Keratinocyte (primary cell): ENCODE measurements at regions not wholly inside any gene's neighbourhood (a gene's known extent, or its start where the extent isn't known, plus 50 kb on each side); places are given as distances from the start of the nearest gene placed in this dataset.

ENCODE experiments used
- DNase-seq: peaks from one replicate; pipeline ENCODE4 v3.0.0-alpha.2; 2011; ENCODE audit warnings: low read depth, missing footprints, low spot score
- FAIRE-seq: peaks from 2 replicates; lab custom pipeline; 2011; peaks lifted over from hg19 to GRCh38; lab: Jason Lieb, UNC
- H2AFZ ChIP-seq: 2 replicates; pipeline ENCODE4 v1.6.0; 2012; ENCODE audit warnings: low read length, control low read depth, inconsistent platforms; ENCODE audit not compliant: control insufficient read depth
- H3K27ac ChIP-seq: 2 replicates; pipeline ENCODE4 v1.5.1; 2011; ENCODE audit warnings: low read length; ENCODE audit not compliant: control insufficient read depth, insufficient read depth
- H3K27me3 ChIP-seq: 3 replicates; pipeline ENCODE4 v1.6.0; 2011; ENCODE audit warnings: low read length; ENCODE audit not compliant: control insufficient read depth, insufficient read depth; ENCODE audit errors: extremely low read depth
- H3K36me3 ChIP-seq, 2 experiments: 2 replicates in 1 of 2; 3 replicates in 1 of 2; pipeline ENCODE4 v1.5.1; 2011; ENCODE audit warnings: low read length in 2 of 2, mild to moderate bottlenecking in 1 of 2; ENCODE audit not compliant: control insufficient read depth in 2 of 2, insufficient read depth in 2 of 2; ENCODE audit errors: extremely low read depth in 1 of 2
- H3K4me1 ChIP-seq: 3 replicates; pipeline ENCODE4 v1.5.1; 2011; ENCODE audit warnings: low read length; ENCODE audit not compliant: control insufficient read depth, insufficient read depth; ENCODE audit errors: extremely low read depth
- H3K4me2 ChIP-seq: 3 replicates; pipeline ENCODE4 v1.6.0; 2011; ENCODE audit warnings: low read depth, low read length; ENCODE audit not compliant: control insufficient read depth, insufficient read depth; ENCODE audit errors: extremely low read depth
- H3K4me3 ChIP-seq, 3 experiments: fragments of 200-600 bp in 1 of 3; sonication (generic) in 1 of 3; 2 replicates in 2 of 3; 3 replicates in 1 of 3; pipeline ENCODE4 v1.5.1; 2011 to 2016; ENCODE audit warnings: low read length in 3 of 3, mild to moderate bottlenecking in 3 of 3, control low read depth in 2 of 3, inconsistent platforms in 1 of 3, low read depth in 1 of 3, mixed read lengths in 1 of 3, mixed run types in 1 of 3, moderate library complexity in 1 of 3; ENCODE audit not compliant: control insufficient read depth in 2 of 3, insufficient read depth in 2 of 3; ENCODE audit errors: extremely low read depth in 1 of 3
- H3K79me2 ChIP-seq: 2 replicates; pipeline ENCODE4 v1.6.0; 2012; ENCODE audit warnings: low read length; ENCODE audit not compliant: control insufficient read depth, insufficient read depth
- H3K9ac ChIP-seq: 3 replicates; pipeline ENCODE4 v1.6.0; 2011; ENCODE audit warnings: low read length; ENCODE audit not compliant: control insufficient read depth, insufficient read depth; ENCODE audit errors: extremely low read depth
- H3K9me1 ChIP-seq: 3 replicates; pipeline ENCODE4 v1.6.0; 2011; ENCODE audit warnings: low read length; ENCODE audit not compliant: control insufficient read depth, insufficient read depth; ENCODE audit errors: extremely low read depth
- H3K9me3 ChIP-seq: 2 replicates; pipeline ENCODE4 v1.5.1; 2012; ENCODE audit warnings: low read depth, low read length; ENCODE audit not compliant: control insufficient read depth
- H4K20me1 ChIP-seq: 3 replicates; pipeline ENCODE4 v1.6.0; 2011; ENCODE audit warnings: low read length; ENCODE audit not compliant: control insufficient read depth, insufficient read depth; ENCODE audit errors: extremely low read depth
- EZH2 ChIP-seq: IDR thresholded peaks from one replicate; pipeline ENCODE4 v1.6.1; 2012; ENCODE audit warnings: inconsistent platforms, mild to moderate bottlenecking, low read length, moderate library complexity
- dilution Hi-C: fragments of 300-500 bp; cut with MboI; formaldehyde crosslinking; loops from one replicate; pipeline ENCODE4 v1.7.0; 2020; ENCODE audit warnings: low sequenced_read_pairs; ENCODE audit not compliant: extremely low pct_ligation_motif_present
- TF ChIP-seq, protein P1 (sequence below), 3 experiments: IDR thresholded peaks in 1 of 3; conservative IDR thresholded peaks in 1 of 3; optimal IDR thresholded peaks in 1 of 3; 2 replicates in 2 of 3; 3 replicates in 1 of 3; pipeline versions ENCODE3 to v1.5.1; 2011; ENCODE audit warnings: low read length in 3 of 3, mild to moderate bottlenecking in 3 of 3, moderate library complexity in 2 of 3, control low read depth in 1 of 3, inconsistent platforms in 1 of 3; ENCODE audit not compliant: insufficient read depth in 2 of 3; ENCODE audit errors: extremely low read depth in 1 of 3

DNA sequence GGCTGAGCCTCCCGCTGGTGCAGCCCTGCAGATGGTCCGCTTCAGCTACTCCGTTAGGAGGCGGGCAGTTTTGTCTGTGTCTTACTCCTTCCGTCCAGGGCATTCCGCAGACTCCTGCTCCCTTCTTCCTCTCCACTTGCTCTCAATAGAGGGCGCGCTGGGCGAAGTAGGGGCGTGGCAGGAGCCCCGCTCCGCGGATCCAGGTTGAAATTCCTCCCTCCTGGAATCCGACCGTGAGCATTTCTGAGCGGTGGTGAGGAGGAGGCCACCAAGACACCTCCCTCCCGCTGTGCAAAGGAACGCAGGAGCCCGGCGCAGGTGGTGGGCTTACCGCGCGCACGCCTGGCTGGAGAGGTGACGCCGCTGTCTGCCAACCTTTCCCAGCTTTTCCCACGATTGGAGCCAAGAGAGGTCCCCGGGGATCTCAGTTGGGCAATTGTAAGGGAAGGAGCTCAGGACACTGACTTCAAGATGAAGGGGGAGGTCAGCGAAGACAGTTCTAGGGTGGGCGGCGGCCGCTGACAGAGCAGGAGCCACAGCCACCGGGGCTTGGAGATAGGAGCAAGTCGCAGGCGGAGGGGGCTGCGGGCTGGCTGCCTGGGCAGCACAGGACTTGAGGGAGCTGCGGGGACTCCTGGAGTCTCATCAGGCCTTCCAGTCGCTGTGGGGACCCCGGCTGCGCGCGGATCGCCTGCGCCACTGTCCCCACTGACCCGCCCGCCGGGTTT, 1011.3 kb downstream of the XPNPEP1 start:
- Histone ChIP-seq H4K20me1 (no peaks in the 10 kb centered on the region), H3K27ac (no peak overlapping the region), H3K4me3 (peak overlapping the region in 1 of 3 experiments; percentile 4), H3K4me2 (no peak overlapping the region), H3K9me1 (no peaks in the 10 kb centered on the region), H3K9ac (no peak overlapping the region), H2AFZ (no peak overlapping the region), H3K79me2 (no peaks in the 10 kb centered on the region), H3K9me3 (no peaks in the 10 kb centered on the region), H3K4me1 (no peaks in the 10 kb centered on the region), H3K36me3 (no peaks in the 10 kb centered on the region), H3K27me3 (no peaks in the 10 kb centered on the region)
- FAIRE-seq: no peak
- dilution Hi-C loops: no loop called here
- no peak for DNase-seq
- no peak for TF ChIP-seq EZH2
- TF ChIP-seq, protein P1, sequence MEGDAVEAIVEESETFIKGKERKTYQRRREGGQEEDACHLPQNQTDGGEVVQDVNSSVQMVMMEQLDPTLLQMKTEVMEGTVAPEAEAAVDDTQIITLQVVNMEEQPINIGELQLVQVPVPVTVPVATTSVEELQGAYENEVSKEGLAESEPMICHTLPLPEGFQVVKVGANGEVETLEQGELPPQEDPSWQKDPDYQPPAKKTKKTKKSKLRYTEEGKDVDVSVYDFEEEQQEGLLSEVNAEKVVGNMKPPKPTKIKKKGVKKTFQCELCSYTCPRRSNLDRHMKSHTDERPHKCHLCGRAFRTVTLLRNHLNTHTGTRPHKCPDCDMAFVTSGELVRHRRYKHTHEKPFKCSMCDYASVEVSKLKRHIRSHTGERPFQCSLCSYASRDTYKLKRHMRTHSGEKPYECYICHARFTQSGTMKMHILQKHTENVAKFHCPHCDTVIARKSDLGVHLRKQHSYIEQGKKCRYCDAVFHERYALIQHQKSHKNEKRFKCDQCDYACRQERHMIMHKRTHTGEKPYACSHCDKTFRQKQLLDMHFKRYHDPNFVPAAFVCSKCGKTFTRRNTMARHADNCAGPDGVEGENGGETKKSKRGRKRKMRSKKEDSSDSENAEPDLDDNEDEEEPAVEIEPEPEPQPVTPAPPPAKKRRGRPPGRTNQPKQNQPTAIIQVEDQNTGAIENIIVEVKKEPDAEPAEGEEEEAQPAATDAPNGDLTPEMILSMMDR (optimal IDR thresholded peaks at IDR 0.05 in 1 of 3, IDR thresholded peaks at IDR 0.05 in 1 of 3, conservative IDR thresholded peaks at IDR 0.05 in 1 of 3; ENCODE audit: extremely low read depth in 1 of 3, insufficient read depth in 2 of 3, low read length in 3 of 3): peak in 2 of 3 experiments; percentile 37

DNA sequence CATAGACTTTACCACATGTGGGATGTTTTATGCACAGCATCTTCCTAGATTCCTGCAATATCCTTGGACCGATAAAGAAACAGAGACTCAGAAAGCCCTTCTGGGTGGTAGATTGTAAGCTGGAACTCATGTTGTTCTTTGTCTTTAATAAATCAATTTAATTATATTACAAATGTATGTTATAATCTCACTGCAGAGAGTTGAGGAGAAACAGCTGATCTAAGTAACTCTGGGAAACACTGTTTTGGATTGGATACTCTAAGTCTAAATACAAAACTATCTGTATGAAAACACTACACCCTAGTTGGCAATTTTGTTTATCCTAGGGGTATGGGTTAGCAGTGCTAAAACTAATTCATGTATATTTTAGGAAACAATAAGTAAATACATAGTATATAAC, 1015.2 kb downstream of the XPNPEP1 start:
- Histone ChIP-seq H3K4me1 (no peaks in the 10 kb centered on the region), H3K9ac (no peak overlapping the region), H3K4me3 (no peak overlapping the region), H3K9me3 (no peaks in the 10 kb centered on the region), H3K79me2 (no peaks in the 10 kb centered on the region), H4K20me1 (no peaks in the 10 kb centered on the region), H3K9me1 (no peaks in the 10 kb centered on the region), H3K27ac (no peak overlapping the region), H3K27me3 (no peaks in the 10 kb centered on the region), H3K4me2 (no peak overlapping the region), H3K36me3 (no peaks in the 10 kb centered on the region), H2AFZ (no peak overlapping the region)
- TF ChIP-seq, protein P1 (optimal IDR thresholded peaks at IDR 0.05 in 1 of 3, IDR thresholded peaks at IDR 0.05 in 1 of 3, conservative IDR thresholded peaks at IDR 0.05 in 1 of 3; ENCODE audit: extremely low read depth in 1 of 3, insufficient read depth in 2 of 3, low read length in 3 of 3): no peak
- TF ChIP-seq EZH2: no peak
- dilution Hi-C loops: no loop called here
- DNase-seq: no peak
- no peak for FAIRE-seq
